BJ (cell line): ENCODE measurements at regions not wholly inside any gene's neighbourhood (a gene's known extent, or its start where the extent isn't known, plus 50 kb on each side); places are given as distances from the start of the nearest gene placed in this dataset.

Experiments
- CTCF ChIA-PET: fragments of 350-600 bp; formaldehyde crosslinking; extraction: SDS; loops from one replicate; lab custom pipeline; 2021; ENCODE audit warnings: antibody characterized with exemption, inconsistent platforms; lab: Yijun Ruan, JAX
- POLR2A ChIA-PET: fragments of 300-600 bp; sonication (Branson Sonifier 250); formaldehyde crosslinking; extraction: SDS; loops from one replicate; lab custom pipeline; 2021; ENCODE audit warnings: antibody characterized with exemption; lab: Charles Lee
- DNase-seq: peaks from one replicate; pipeline ENCODE4 v3.0.0-alpha.2; 2011; ENCODE audit warnings: low read depth
- H3K27me3 ChIP-seq: 2 replicates; pipeline ENCODE4 v1.6.0; 2011; ENCODE audit warnings: low read length; ENCODE audit not compliant: control insufficient read depth, insufficient read depth
- H3K36me3 ChIP-seq: 2 replicates; pipeline ENCODE4 v1.5.1; 2011; ENCODE audit warnings: low read length; ENCODE audit not compliant: control insufficient read depth, insufficient read depth
- H3K4me3 ChIP-seq: 2 replicates; pipeline ENCODE4 v1.5.1; 2011; ENCODE audit warnings: low read depth, mild to moderate bottlenecking, control low read depth, low read length
- TF ChIP-seq, protein P1 (sequence below): IDR thresholded peaks from 2 replicates; pipeline ENCODE4 v1.5.1; 2011; ENCODE audit warnings: low read depth, mild to moderate bottlenecking, control low read depth, inconsistent platforms, low read length, moderate library complexity; ENCODE audit not compliant: insufficient read depth

DNA sequence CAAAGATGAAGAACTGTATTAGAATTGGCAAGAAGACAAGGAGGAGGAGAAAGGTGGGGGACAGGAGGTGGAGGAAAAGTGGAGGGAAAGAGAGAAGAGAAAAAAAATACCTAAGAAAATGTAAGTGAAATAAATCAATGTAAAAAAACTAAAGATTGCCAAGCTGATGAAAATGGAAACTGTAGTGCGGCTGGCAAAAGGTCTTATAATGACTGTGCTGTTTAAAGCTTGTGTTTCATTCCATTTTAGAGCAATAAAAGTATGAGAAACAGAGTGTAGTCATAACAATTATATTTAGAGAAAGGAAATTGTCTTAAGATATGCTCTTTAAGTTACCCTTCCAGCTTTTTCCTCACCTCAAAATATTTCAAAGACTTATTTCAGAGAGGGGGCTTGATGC lies 670.5 kb upstream of the SEMA6A start:
- TF ChIP-seq, protein P1, sequence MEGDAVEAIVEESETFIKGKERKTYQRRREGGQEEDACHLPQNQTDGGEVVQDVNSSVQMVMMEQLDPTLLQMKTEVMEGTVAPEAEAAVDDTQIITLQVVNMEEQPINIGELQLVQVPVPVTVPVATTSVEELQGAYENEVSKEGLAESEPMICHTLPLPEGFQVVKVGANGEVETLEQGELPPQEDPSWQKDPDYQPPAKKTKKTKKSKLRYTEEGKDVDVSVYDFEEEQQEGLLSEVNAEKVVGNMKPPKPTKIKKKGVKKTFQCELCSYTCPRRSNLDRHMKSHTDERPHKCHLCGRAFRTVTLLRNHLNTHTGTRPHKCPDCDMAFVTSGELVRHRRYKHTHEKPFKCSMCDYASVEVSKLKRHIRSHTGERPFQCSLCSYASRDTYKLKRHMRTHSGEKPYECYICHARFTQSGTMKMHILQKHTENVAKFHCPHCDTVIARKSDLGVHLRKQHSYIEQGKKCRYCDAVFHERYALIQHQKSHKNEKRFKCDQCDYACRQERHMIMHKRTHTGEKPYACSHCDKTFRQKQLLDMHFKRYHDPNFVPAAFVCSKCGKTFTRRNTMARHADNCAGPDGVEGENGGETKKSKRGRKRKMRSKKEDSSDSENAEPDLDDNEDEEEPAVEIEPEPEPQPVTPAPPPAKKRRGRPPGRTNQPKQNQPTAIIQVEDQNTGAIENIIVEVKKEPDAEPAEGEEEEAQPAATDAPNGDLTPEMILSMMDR, result no peak
- Histone ChIP-seq H3K36me3 (no peaks in the 10 kb centered on the region), H3K4me3 (no peak overlapping the region), H3K27me3 (no peaks in the 10 kb centered on the region)
- ChIA-PET CTCF (no interaction called here), POLR2A (no interaction called here)
- no peak for DNase-seq

- POLR2A ChIA-PET, result no interaction called here
- CTCF ChIA-PET, result no interaction called here
These were observed 667.4 kb upstream of the SEMA6A start for GRCh38 chr5:117242028-117242427.

DNA sequence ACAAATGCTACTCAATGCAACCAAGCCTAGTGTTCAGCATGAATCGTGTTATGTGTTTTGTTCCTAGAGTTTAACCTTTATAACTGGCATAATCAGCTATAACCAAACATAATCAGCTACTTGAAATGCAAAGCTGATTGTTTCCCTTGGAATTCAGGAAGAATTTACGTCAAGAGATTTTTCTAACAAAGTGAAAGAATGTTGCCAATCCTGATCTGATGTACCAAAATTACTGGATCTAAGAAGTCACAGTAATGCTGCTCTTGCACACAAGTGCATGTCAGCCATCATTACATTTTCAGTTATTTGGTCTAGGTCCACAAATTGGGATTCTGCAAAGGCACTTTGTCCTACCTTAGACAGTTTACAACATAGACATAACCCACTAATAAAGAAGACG lies 662.3 kb upstream of the SEMA6A start:
- ChIA-PET POLR2A (no interaction called here), CTCF (no interaction called here)
- no peaks in the 10 kb centered on the region for H3K27me3 ChIP-seq
- no peak for DNase-seq
- TF ChIP-seq, protein P1, result no peak
- H3K36me3 ChIP-seq, result no peaks in the 10 kb centered on the region
- no peak overlapping the region for H3K4me3 ChIP-seq

More at GRCh38 chr5:117242028-117242427, 667.4 kb upstream of the SEMA6A start:
- no peak overlapping the region for H3K4me3 ChIP-seq
- H3K36me3 ChIP-seq, result no peaks in the 10 kb centered on the region
- no peak for DNase-seq
- TF ChIP-seq, protein P1, result no peak
- H3K27me3 ChIP-seq, result no peaks in the 10 kb centered on the region

GRCh38 chr5:117235786-117236185 lies 661.2 kb upstream of the SEMA6A start:
- POLR2A ChIA-PET, result no interaction called here
- DNase-seq, result no peak
- Histone ChIP-seq H3K36me3 (no peaks in the 10 kb centered on the region), H3K27me3 (no peaks in the 10 kb centered on the region), H3K4me3 (no peak overlapping the region)
- CTCF ChIA-PET, result interaction anchor here (0.6 to 1.2 kb wide), 2 partner anchors 51 to 400 kb away, joined by 3 to 6 read pairs; no protein-coding TSS in a partner anchor
- TF ChIP-seq, protein P1, result no peak

GRCh38 chr5:117230375-117230774 lies 655.8 kb upstream of the SEMA6A start:
- ChIA-PET CTCF (no interaction called here), POLR2A (no interaction called here)
- TF ChIP-seq, protein P1, result no peak
- no peaks in the 10 kb centered on the region for H3K36me3 ChIP-seq
- no peak overlapping the region for H3K4me3 ChIP-seq
- DNase-seq, result no peak
- no peaks in the 10 kb centered on the region for H3K27me3 ChIP-seq
